BE2C (cell line): ENCODE measurements at regions not wholly inside any gene's neighbourhood (a gene's known extent, or its start where the extent isn't known, plus 50 kb on each side); places are given as distances from the start of the nearest gene placed in this dataset.
"Not testable (repeated sequence)": the region's sequence is repeated elsewhere in the genome, so short reads cannot be mapped to it uniquely, and the experiment has no call there.

Experiments used
- DNase-seq: peaks from one replicate; pipeline ENCODE4 v3.0.0-alpha.2; 2020
- H3K27me3 ChIP-seq: fragments of 250-450 bp; sonication (Bioruptor Pico); 2 replicates; pipeline ENCODE4 v1.5.1; 2020; ENCODE audit warnings: mild to moderate bottlenecking
- H3K36me3 ChIP-seq: fragments of 250-450 bp; sonication (Bioruptor Pico); 2 replicates; pipeline ENCODE4 v1.5.1; 2020; ENCODE audit warnings: mild to moderate bottlenecking
- H3K4me1 ChIP-seq: fragments of 250-450 bp; sonication (Bioruptor Pico); 2 replicates; pipeline ENCODE4 v1.5.1; 2020
- H3K4me3 ChIP-seq: 2 replicates; pipeline ENCODE4 v1.5.1; 2011; ENCODE audit warnings: low read depth, low read length
- H3K9me3 ChIP-seq: fragments of 250-450 bp; sonication (Bioruptor Pico); 2 replicates; pipeline ENCODE4 v1.5.1; 2020
- TF ChIP-seq, protein P1 (sequence below): IDR thresholded peaks from 2 replicates; pipeline ENCODE4 v1.5.1; 2012; ENCODE audit warnings: mild to moderate bottlenecking, low read depth, low read length

DNA sequence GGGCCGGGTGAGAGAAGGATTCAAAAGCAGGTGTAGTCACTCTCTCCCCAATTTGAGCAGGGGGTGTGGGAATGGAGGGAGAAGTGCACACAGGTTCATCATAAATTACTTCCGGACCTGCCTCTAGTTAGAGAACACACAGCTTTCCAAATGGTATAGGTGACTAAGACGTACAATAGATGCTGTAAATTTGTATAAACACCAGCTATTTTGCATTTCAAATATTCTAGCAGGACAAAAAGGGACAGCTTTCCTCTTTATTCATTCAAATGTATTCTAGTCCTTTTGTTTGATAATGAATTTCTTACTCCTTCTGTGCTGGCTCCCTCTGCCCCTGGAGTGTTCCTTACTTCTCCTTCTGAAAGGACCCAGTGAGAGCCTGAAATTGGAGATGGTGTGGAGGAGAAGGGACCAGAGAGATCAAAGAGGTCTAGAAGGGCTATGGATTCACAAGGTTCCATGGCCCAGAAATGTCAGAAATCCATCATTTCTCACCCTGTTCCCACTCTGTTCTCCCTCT, 53.2 kb upstream of the SH3BP4 start:
- Histone ChIP-seq H3K27me3 (no peaks in the 10 kb centered on the region), H3K4me3 (no peak overlapping the region), H3K9me3 (no peaks in the 10 kb centered on the region), H3K4me1 (peaks cover 3% of the 10 kb centered on the region; the same call in 1 of the 2 replicates), H3K36me3 (no peaks in the 10 kb centered on the region)
- TF ChIP-seq, protein P1, sequence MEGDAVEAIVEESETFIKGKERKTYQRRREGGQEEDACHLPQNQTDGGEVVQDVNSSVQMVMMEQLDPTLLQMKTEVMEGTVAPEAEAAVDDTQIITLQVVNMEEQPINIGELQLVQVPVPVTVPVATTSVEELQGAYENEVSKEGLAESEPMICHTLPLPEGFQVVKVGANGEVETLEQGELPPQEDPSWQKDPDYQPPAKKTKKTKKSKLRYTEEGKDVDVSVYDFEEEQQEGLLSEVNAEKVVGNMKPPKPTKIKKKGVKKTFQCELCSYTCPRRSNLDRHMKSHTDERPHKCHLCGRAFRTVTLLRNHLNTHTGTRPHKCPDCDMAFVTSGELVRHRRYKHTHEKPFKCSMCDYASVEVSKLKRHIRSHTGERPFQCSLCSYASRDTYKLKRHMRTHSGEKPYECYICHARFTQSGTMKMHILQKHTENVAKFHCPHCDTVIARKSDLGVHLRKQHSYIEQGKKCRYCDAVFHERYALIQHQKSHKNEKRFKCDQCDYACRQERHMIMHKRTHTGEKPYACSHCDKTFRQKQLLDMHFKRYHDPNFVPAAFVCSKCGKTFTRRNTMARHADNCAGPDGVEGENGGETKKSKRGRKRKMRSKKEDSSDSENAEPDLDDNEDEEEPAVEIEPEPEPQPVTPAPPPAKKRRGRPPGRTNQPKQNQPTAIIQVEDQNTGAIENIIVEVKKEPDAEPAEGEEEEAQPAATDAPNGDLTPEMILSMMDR = no peak
- no peak for DNase-seq

DNA sequence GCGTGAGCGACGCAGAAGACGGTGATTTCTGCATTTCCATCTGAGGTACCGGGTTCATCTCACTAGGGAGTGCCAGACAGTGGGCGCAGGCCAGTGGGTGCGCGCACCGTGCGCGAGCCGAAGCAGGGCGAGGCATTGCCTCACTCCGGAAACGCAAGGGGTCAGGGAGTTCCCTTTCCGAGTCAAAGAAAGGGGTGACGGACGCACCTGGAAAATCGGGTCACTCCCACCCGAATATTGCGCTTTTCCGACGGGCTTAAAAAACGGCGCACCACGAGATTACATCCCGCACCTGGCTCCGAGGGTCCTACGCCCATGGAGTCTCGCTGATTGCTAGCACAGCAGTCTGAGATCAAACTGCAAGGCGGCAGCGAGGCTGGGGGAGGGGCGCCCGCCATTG, 63.4 kb upstream of the SH3BP4 start:
- H3K36me3 ChIP-seq, H3K27me3 ChIP-seq, H3K4me3 ChIP-seq, H3K9me3 ChIP-seq, DNase-seq, H3K4me1 ChIP-seq: not testable (repeated sequence)

DNA sequence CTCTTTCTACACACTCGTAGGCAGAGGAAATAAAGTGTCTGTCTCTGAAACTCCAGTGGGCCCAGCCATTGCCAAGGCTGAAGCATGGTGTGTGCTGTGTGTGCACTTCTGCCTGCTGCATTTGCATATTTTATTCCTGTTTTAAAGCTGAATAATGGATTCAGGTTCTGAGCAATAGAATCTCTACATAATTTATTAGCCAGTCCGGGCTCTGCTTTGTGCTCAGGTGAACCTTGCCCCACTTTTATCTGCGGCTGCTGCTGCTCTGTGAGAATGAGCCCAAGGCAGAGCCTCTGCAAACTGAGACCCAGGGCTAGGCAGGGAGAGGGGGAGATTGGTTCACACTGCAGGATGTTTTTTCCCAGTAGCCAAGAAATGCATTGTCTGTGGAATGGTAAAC, 64.6 kb upstream of the SH3BP4 start:
- DNase-seq = no peak
- Histone ChIP-seq H3K9me3 (no peaks in the 10 kb centered on the region), H3K4me1 (no peaks in the 10 kb centered on the region), H3K4me3 (no peak overlapping the region), H3K27me3 (no peaks in the 10 kb centered on the region), H3K36me3 (no peaks in the 10 kb centered on the region)
- TF ChIP-seq, protein P1 = no peak

DNA sequence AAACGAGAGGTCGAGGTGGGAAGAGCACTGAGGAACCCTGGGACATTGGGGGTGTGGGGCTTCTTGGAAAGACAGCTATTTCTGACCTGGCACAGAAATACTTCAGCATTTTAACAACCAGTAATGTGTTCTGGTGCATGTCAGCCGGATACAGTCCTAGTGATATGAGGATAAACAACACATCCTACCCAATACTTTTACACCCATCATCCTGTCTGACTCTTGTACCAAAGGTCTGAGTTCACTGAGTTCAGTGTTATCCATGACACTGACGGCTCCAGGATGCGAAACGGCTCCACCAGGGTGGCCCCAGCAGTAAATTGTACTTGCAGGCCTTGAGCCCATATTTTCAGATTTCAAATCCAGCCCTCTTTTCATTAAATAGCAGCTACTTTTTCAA, 65.9 kb upstream of the SH3BP4 start:
- Histone ChIP-seq H3K4me1 (peaks cover 6% of the 10 kb centered on the region), H3K36me3 (no peaks in the 10 kb centered on the region), H3K27me3 (no peaks in the 10 kb centered on the region), H3K9me3 (no peaks in the 10 kb centered on the region), H3K4me3 (no peak overlapping the region)
- TF ChIP-seq, protein P1 = no peak
- no peak for DNase-seq

DNA sequence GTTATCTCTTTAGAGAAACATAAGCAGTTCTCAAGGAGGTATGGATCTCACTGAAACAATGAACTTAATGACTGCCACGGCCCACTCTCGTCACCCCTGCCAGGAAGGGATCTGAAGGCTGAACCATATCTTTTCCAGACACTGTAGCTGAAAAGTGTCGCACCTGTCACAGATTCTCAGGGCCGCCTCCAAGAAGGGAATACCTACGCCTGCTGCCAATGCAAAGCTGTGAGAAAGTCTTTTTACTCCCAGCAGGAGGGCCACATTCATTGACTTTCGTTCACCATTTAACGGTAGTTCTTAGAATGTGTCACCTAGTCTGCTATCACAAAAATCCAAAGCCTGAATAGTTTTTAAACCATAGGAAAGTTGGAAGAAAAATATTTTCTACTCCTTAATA, 66.7 kb upstream of the SH3BP4 start:
- TF ChIP-seq, protein P1 = no peak
- Histone ChIP-seq H3K9me3 (no peaks in the 10 kb centered on the region), H3K27me3 (no peaks in the 10 kb centered on the region), H3K4me1 (peaks cover 14% of the 10 kb centered on the region), H3K4me3 (no peak overlapping the region), H3K36me3 (no peaks in the 10 kb centered on the region)
- DNase-seq = no peak

DNA sequence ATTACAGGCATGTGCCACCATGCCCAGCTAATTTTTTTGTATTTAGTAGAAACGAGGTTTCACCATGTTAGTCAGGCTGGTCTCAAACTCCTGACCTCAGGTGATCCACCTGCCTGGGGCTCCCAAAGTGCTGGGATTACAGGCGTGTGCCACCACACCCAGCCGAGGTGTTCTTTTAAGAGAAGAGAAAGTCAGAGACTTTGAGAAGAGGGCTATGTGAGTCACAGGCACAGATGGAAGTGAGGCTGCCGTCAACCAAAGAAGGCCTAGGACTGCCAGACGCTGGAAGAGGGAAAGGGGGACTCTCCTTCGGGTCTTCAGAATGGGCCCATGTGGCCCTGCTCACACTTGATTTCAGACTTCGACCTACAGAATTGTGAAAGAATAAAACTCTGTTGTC, 67.2 kb upstream of the SH3BP4 start:
- TF ChIP-seq, protein P1 = no peak
- H3K27me3 ChIP-seq = no peaks in the 10 kb centered on the region
- DNase-seq = no peak
- no peak overlapping the region for H3K4me3 ChIP-seq
- H3K4me1 ChIP-seq = peaks cover 19% of the 10 kb centered on the region
- H3K9me3 ChIP-seq = no peaks in the 10 kb centered on the region
- no peaks in the 10 kb centered on the region for H3K36me3 ChIP-seq
